GM12878 (cell line): ENCODE measurements at regions not wholly inside any gene's neighbourhood (a gene's known extent, or its start where the extent isn't known, plus 50 kb on each side); places are given as distances from the start of the nearest gene placed in this dataset.

Experiments
- ATAC-seq: fragments of 200-7000 bp; cut with Tn5 transposase; 3 replicates; pipeline ENCODE4 v1.9.1; 2020; ENCODE audit warnings: mild to moderate bottlenecking, moderate library complexity
- BruUV-seq: library from RNA; stranded (reverse); fragments of 400-500 nt; replicated peaks from 2 replicates; lab custom pipeline; 2021; lab: Mats Ljungman, UMichigan
- CTCF ChIA-PET: fragments of 300-600 bp; sonication (Branson Sonifier 250); formaldehyde crosslinking; extraction: SDS; loops from one replicate; lab custom pipeline; 2021; ENCODE audit warnings: inconsistent platforms; lab: Yijun Ruan, JAX
- POLR2A ChIA-PET: fragments of 350-600 bp; formaldehyde crosslinking; extraction: SDS; loops from one replicate; lab custom pipeline; 2021; ENCODE audit warnings: inconsistent platforms; lab: Charles Lee
- RAD21 ChIA-PET: fragments of 300-600 bp; sonication (Branson Sonifier 250); formaldehyde crosslinking; loops from one replicate; lab custom pipeline; 2023; ENCODE audit warnings: antibody characterized with exemption; ENCODE audit not compliant: unreplicated experiment; lab: Charles Lee
- SMC1A ChIA-PET: fragments of 300-600 bp; sonication (Branson Sonifier 250); formaldehyde crosslinking; loops from one replicate; lab custom pipeline; 2023; ENCODE audit not compliant: unreplicated experiment, uncharacterized antibody; lab: Charles Lee
- DNase-seq: peaks from one replicate; pipeline ENCODE4 v3.0.0-alpha.2; 2011; ENCODE audit warnings: low read depth, low spot score
- FAIRE-seq: peaks from 3 replicates; lab custom pipeline; 2011; peaks lifted over from hg19 to GRCh38; lab: Jason Lieb, UNC
- H2AFZ ChIP-seq: 2 replicates; pipeline ENCODE4 v1.6.0; 2011; ENCODE audit warnings: low read depth, low read length, control low read depth; ENCODE audit not compliant: control insufficient read depth
- H3K27ac ChIP-seq: 2 replicates; pipeline ENCODE4 v1.5.1; 2011; ENCODE audit warnings: control low read depth; ENCODE audit not compliant: control insufficient read depth, insufficient read depth
- H3K27me3 ChIP-seq, 2 experiments: replicated peaks in 1 of 2; 2 replicates each; pipeline versions ENCODE4 v1.6.0 to v1.6.1; 2011; ENCODE audit warnings: low read length in 1 of 2; ENCODE audit not compliant: control insufficient read depth in 2 of 2, insufficient read depth in 2 of 2
- H3K36me3 ChIP-seq, 2 experiments: 2 replicates each; pipeline ENCODE4 v1.5.1; 2011; ENCODE audit warnings: low read length in 1 of 2; ENCODE audit not compliant: control insufficient read depth in 2 of 2, insufficient read depth in 2 of 2
- H3K4me1 ChIP-seq: 2 replicates; pipeline ENCODE4 v1.6.1; 2011; ENCODE audit warnings: mild to moderate bottlenecking, low read length, moderate library complexity, mixed read lengths; ENCODE audit not compliant: control insufficient read depth, insufficient read depth
- H3K4me2 ChIP-seq: 2 replicates; pipeline ENCODE4 v1.6.0; 2011; ENCODE audit warnings: control low read depth; ENCODE audit not compliant: control insufficient read depth, insufficient read depth
- H3K4me3 ChIP-seq: fragments of 200-600 bp; sonication (generic); 2 replicates; pipeline ENCODE4 v1.5.1; 2016
- H3K79me2 ChIP-seq: 2 replicates; pipeline ENCODE4 v1.6.0; 2011; ENCODE audit warnings: low read length; ENCODE audit not compliant: control insufficient read depth, insufficient read depth
- H3K9ac ChIP-seq: 2 replicates; pipeline ENCODE4 v1.8.0; 2011; ENCODE audit warnings: low read length, control low read depth, mixed read lengths; ENCODE audit not compliant: control insufficient read depth, insufficient read depth
- H3K9me3 ChIP-seq: replicated peaks from 3 replicates; pipeline ENCODE4 v1.5.1; 2011; ENCODE audit warnings: mild to moderate bottlenecking, low read length; ENCODE audit not compliant: control insufficient read depth, insufficient read depth
- H4K20me1 ChIP-seq: 2 replicates; pipeline ENCODE4 v1.6.0; 2011; ENCODE audit not compliant: control insufficient read depth, insufficient read depth
- CHD4 ChIP-seq: fragments of 200-600 bp; sonication (generic); IDR thresholded peaks from 2 replicates; pipeline ENCODE4 v1.6.1; 2016; ENCODE audit warnings: mild to moderate bottlenecking
- EED ChIP-seq: sonication (generic); IDR thresholded peaks from 2 replicates; pipeline ENCODE4 v1.6.1; 2016; ENCODE audit warnings: antibody characterized with exemption, low read depth
- TBL1XR1 ChIP-seq: IDR thresholded peaks from 2 replicates; pipeline ENCODE4 v1.6.1; 2012; ENCODE audit warnings: low read depth, low read length, improper control_type of control experiment
- YY1 ChIP-seq: IDR thresholded peaks from 2 replicates; pipeline ENCODE4 v1.6.1; 2011; ENCODE audit warnings: low read depth, mild to moderate bottlenecking, low read length
- ZSCAN29 ChIP-seq: fragments of 450-650 bp; IDR thresholded peaks from 2 replicates; pipeline ENCODE4 v1.6.1; 2017; ENCODE audit warnings: mild to moderate bottlenecking, moderate library complexity
- WGBS: methylation state at CpG from one replicate; pipeline ENCODE4 v1.1.6; 2016; ENCODE audit warnings: low lambda C conversion rate; ENCODE audit not compliant: insufficient replicate concordance, insufficient coverage; ENCODE audit errors: missing lambda C conversion rate; 5-methylcytosine and 5-hydroxymethylcytosine counted together
- in situ Hi-C: fragments of 300-500 bp; cut with MboI; formaldehyde crosslinking; loops from 9 replicates; pipeline ENCODE4 v1.14.3; 2018; ENCODE audit warnings: mixed read lengths
- intact Hi-C: fragments of 100-400 bp; cut with micrococcal nuclease; formaldehyde crosslinking; loops from one replicate; pipeline ENCODE4 v1.14.2; 2022; ENCODE audit not compliant: unreplicated experiment
- TF ChIP-seq, protein P1 (sequence below): fragments of 450-650 bp; IDR thresholded peaks from 2 replicates; pipeline ENCODE4 v1.6.1; 2017; ENCODE audit warnings: mild to moderate bottlenecking
- TF ChIP-seq, protein P2 (sequence below): IDR thresholded peaks from 2 replicates; pipeline ENCODE4 v1.6.1; 2012; ENCODE audit warnings: mild to moderate bottlenecking, low read depth, low read length
- TF ChIP-seq, protein P3 (sequence below): fragments of 450-650 bp; IDR thresholded peaks from 2 replicates; pipeline ENCODE4 v1.6.1; 2017; ENCODE audit warnings: low read depth, mild to moderate bottlenecking, moderate library complexity

DNA sequence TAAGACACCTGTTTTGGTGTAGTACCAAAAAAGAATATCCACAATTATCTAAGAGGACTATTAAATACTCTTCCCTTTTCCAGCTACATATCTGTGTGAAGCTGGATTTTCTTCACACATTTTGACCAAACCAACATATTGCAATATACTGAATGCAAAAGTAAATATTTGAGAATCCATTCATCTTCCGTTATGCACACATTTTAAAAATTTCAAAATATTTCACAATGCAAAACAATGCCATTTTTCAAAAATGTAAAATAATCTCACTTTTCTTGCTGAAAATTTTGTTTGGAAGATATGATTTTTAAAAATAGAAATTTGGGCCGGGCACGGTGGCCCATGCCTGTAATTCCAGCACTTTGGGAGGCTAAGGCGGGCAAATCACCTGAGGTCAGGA lies 133.9 kb upstream of the FUT8 start (continued):
- TF ChIP-seq, protein P1, sequence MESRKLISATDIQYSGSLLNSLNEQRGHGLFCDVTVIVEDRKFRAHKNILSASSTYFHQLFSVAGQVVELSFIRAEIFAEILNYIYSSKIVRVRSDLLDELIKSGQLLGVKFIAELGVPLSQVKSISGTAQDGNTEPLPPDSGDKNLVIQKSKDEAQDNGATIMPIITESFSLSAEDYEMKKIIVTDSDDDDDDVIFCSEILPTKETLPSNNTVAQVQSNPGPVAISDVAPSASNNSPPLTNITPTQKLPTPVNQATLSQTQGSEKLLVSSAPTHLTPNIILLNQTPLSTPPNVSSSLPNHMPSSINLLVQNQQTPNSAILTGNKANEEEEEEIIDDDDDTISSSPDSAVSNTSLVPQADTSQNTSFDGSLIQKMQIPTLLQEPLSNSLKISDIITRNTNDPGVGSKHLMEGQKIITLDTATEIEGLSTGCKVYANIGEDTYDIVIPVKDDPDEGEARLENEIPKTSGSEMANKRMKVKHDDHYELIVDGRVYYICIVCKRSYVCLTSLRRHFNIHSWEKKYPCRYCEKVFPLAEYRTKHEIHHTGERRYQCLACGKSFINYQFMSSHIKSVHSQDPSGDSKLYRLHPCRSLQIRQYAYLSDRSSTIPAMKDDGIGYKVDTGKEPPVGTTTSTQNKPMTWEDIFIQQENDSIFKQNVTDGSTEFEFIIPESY: no peak
- no peak for TF ChIP-seq CHD4
- TF ChIP-seq, protein P2, sequence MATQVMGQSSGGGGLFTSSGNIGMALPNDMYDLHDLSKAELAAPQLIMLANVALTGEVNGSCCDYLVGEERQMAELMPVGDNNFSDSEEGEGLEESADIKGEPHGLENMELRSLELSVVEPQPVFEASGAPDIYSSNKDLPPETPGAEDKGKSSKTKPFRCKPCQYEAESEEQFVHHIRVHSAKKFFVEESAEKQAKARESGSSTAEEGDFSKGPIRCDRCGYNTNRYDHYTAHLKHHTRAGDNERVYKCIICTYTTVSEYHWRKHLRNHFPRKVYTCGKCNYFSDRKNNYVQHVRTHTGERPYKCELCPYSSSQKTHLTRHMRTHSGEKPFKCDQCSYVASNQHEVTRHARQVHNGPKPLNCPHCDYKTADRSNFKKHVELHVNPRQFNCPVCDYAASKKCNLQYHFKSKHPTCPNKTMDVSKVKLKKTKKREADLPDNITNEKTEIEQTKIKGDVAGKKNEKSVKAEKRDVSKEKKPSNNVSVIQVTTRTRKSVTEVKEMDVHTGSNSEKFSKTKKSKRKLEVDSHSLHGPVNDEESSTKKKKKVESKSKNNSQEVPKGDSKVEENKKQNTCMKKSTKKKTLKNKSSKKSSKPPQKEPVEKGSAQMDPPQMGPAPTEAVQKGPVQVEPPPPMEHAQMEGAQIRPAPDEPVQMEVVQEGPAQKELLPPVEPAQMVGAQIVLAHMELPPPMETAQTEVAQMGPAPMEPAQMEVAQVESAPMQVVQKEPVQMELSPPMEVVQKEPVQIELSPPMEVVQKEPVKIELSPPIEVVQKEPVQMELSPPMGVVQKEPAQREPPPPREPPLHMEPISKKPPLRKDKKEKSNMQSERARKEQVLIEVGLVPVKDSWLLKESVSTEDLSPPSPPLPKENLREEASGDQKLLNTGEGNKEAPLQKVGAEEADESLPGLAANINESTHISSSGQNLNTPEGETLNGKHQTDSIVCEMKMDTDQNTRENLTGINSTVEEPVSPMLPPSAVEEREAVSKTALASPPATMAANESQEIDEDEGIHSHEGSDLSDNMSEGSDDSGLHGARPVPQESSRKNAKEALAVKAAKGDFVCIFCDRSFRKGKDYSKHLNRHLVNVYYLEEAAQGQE: no peak
- TF ChIP-seq, all 136 proteins: peak for 0

DNA sequence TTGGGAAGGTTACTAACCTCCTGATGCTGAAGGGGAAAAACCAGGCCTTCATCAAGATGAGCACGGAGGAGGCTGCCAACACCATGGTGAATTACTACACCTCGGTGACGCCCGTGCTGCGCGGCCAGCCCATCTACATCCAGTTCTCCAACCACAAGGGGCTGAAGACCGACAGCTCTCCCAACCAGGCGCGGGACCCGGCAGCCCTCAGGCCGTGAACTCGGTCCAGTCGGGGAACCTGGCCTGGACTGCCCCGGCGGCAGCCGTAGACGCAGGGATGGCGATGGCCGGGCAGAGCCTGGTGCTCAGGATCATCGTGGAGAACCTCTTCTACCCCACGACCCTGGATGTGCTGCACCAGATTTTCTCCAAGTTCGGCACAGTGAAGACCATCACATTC lies 133.0 kb upstream of the FUT8 start:
- no peaks in the 10 kb centered on the region; the same call in 2 of the 3 replicates for H3K9me3 ChIP-seq
- H4K20me1 ChIP-seq: no peaks in the 10 kb centered on the region
- no peak overlapping the region for H2AFZ ChIP-seq
- no peak overlapping the region for H3K9ac ChIP-seq
- no peak overlapping the region for H3K4me2 ChIP-seq
- FAIRE-seq: no peak
- 97% methylated on average over 16 of the region's 22 CpGs for WGBS
- ChIA-PET SMC1A (interaction anchor here (1.0 kb wide), 1 partner anchor 34 kb away, joined by 3 read pairs; no protein-coding TSS in a partner anchor), RAD21 (interaction anchor here (1.2 kb wide), 1 partner anchor 132 kb away, joined by 4 read pairs; no protein-coding TSS in a partner anchor), POLR2A (no interaction called here), CTCF (no interaction called here)
- no peak for DNase-seq
- no peak overlapping the region for H3K4me3 ChIP-seq
- H3K27me3 ChIP-seq: no peaks in the 10 kb centered on the region
- in situ Hi-C loops (no loop called here), intact Hi-C loops (no loop called here)
- TF ChIP-seq EED (no peak), TBL1XR1 (no peak), YY1 (no peak), ZSCAN29 (no peak)
- TF ChIP-seq, protein P2: no peak
- TF ChIP-seq, protein P3, sequence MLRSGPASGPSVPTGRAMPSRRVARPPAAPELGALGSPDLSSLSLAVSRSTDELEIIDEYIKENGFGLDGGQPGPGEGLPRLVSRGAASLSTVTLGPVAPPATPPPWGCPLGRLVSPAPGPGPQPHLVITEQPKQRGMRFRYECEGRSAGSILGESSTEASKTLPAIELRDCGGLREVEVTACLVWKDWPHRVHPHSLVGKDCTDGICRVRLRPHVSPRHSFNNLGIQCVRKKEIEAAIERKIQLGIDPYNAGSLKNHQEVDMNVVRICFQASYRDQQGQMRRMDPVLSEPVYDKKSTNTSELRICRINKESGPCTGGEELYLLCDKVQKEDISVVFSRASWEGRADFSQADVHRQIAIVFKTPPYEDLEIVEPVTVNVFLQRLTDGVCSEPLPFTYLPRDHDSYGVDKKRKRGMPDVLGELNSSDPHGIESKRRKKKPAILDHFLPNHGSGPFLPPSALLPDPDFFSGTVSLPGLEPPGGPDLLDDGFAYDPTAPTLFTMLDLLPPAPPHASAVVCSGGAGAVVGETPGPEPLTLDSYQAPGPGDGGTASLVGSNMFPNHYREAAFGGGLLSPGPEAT: no peak
- H3K79me2 ChIP-seq: peaks cover 6% of the 10 kb centered on the region; the same call in 1 of the 2 replicates
- no peaks in the 10 kb centered on the region for H3K36me3 ChIP-seq
- BruUV-seq: no TSS peak
- peaks cover 27% of the 10 kb centered on the region for H3K4me1 ChIP-seq
- H3K27ac ChIP-seq: no peak overlapping the region
- no peak for ATAC-seq
